ENCODE measurements at regions not wholly inside any gene's neighbourhood (a gene's known extent, or its start where the extent isn't known, plus 50 kb on each side); places are given as distances from the start of the nearest gene placed in this dataset.

GRCh38 chr10:23965880-23966279 is 243.1 kb upstream of the KIAA1217 start:
- Histone ChIP-seq H3K27ac (ENCODE audit: low read depth, low read length) (no peak overlapping the region), H2BK120ac (ENCODE audit: insufficient read depth, low read length, poor library complexity) (no peak overlapping the region), H3K18ac (ENCODE audit: low read length) (no peak overlapping the region), H3K27me3 (ENCODE audit: insufficient read depth, low read length) (no peaks in the 10 kb centered on the region), H4K91ac (ENCODE audit: low read depth, low read length) (no peak overlapping the region), H3K36me3 (ENCODE audit: control insufficient read depth in 1 of 2, insufficient read depth in 2 of 2, low read length in 2 of 2) (no peaks in the 10 kb centered on the region), H3K79me2 (ENCODE audit: control insufficient read depth, insufficient read depth, low read length, poor library complexity) (no peaks in the 10 kb centered on the region), H3K14ac (ENCODE audit: low read length) (no peak overlapping the region), H3K23ac (ENCODE audit: low read length) (no peak overlapping the region), H2BK12ac (ENCODE audit: low read length) (no peak overlapping the region), H4K12ac (ENCODE audit: low read depth, low read length) (no peak overlapping the region), H3K79me1 (ENCODE audit: low read length) (no peaks in the 10 kb centered on the region), H4K8ac (ENCODE audit: low read depth, low read length) (no peak overlapping the region), H3K4me3 (ENCODE audit: low read depth, low read length) (no peak overlapping the region), H2AFZ (ENCODE audit: insufficient read depth, low read length, poor library complexity) (no peak overlapping the region), H3K4me2 (ENCODE audit: low read length) (no peak overlapping the region), H3K4ac (ENCODE audit: low read depth, low read length) (no peak overlapping the region), H3K4me1 (ENCODE audit: control insufficient read depth in 1 of 2, insufficient read depth in 2 of 2, low read length in 2 of 2) (no peaks in the 10 kb centered on the region), H3K9me3 (ENCODE audit: insufficient read depth, low read depth, low read length) (no peaks in the 10 kb centered on the region), H2BK5ac (ENCODE audit: low read depth, low read length, poor library complexity) (no peak overlapping the region), H3K9ac (ENCODE audit: low read length) (no peak overlapping the region), H2AK5ac (ENCODE audit: low read length) (no peak overlapping the region)
- no CpG with 5 or more reads among the region's 1 CpG for WGBS (ENCODE audit: extremely low coverage, insufficient coverage, insufficient read length)
- DNase-seq: no peak

- Histone ChIP-seq H3K4ac (ENCODE audit: low read depth, low read length) (no peak overlapping the region), H3K9ac (ENCODE audit: low read length) (no peak overlapping the region), H4K12ac (ENCODE audit: low read depth, low read length) (no peak overlapping the region), H3K14ac (ENCODE audit: low read length) (no peak overlapping the region), H3K27ac (ENCODE audit: low read depth, low read length) (no peak overlapping the region), H3K4me3 (ENCODE audit: low read depth, low read length) (no peak overlapping the region), H4K91ac (ENCODE audit: low read depth, low read length) (no peak overlapping the region), H3K23ac (ENCODE audit: low read length) (no peak overlapping the region), H3K9me3 (ENCODE audit: insufficient read depth, low read depth, low read length) (no peaks in the 10 kb centered on the region), H3K79me2 (ENCODE audit: control insufficient read depth, insufficient read depth, low read length, poor library complexity) (no peaks in the 10 kb centered on the region), H2BK5ac (ENCODE audit: low read depth, low read length, poor library complexity) (no peak overlapping the region), H3K18ac (ENCODE audit: low read length) (no peak overlapping the region), H2AFZ (ENCODE audit: insufficient read depth, low read length, poor library complexity) (no peak overlapping the region), H3K36me3 (ENCODE audit: control insufficient read depth in 1 of 2, insufficient read depth in 2 of 2, low read length in 2 of 2) (no peaks in the 10 kb centered on the region), H3K4me1 (ENCODE audit: control insufficient read depth in 1 of 2, insufficient read depth in 2 of 2, low read length in 2 of 2) (no peaks in the 10 kb centered on the region), H2BK120ac (ENCODE audit: insufficient read depth, low read length, poor library complexity) (no peak overlapping the region), H4K8ac (ENCODE audit: low read depth, low read length) (no peak overlapping the region), H2BK12ac (ENCODE audit: low read length) (no peak overlapping the region), H3K4me2 (ENCODE audit: low read length) (no peak overlapping the region), H3K27me3 (ENCODE audit: insufficient read depth, low read length) (no peaks in the 10 kb centered on the region), H3K79me1 (ENCODE audit: low read length) (no peaks in the 10 kb centered on the region), H2AK5ac (ENCODE audit: low read length) (no peak overlapping the region)
- DNase-seq: no peak
- no CpG with 5 or more reads among the region's 3 CpGs for WGBS (ENCODE audit: extremely low coverage, insufficient coverage, insufficient read length)
Measured at GRCh38 chr10:23966504-23967051, 242.4 kb upstream of the KIAA1217 start.

- H3K23ac ChIP-seq (ENCODE audit: low read length): no peak overlapping the region
- H3K27ac ChIP-seq (ENCODE audit: low read depth, low read length): no peak overlapping the region
- H4K12ac ChIP-seq (ENCODE audit: low read depth, low read length): no peak overlapping the region
- no peaks in the 10 kb centered on the region for H3K27me3 ChIP-seq (ENCODE audit: insufficient read depth, low read length)
- H3K4ac ChIP-seq (ENCODE audit: low read depth, low read length): no peak overlapping the region
- H3K9ac ChIP-seq (ENCODE audit: low read length): no peak overlapping the region
- no peak overlapping the region for H2BK120ac ChIP-seq (ENCODE audit: insufficient read depth, low read length, poor library complexity)
- no peak for DNase-seq
- no peak overlapping the region for H2AK5ac ChIP-seq (ENCODE audit: low read length)
- no peak overlapping the region for H4K91ac ChIP-seq (ENCODE audit: low read depth, low read length)
- WGBS (ENCODE audit: extremely low coverage, insufficient coverage, insufficient read length): no CpG with 5 or more reads among the region's 4 CpGs
- H3K4me3 ChIP-seq (ENCODE audit: low read depth, low read length): no peak overlapping the region
- no peak overlapping the region for H2AFZ ChIP-seq (ENCODE audit: insufficient read depth, low read length, poor library complexity)
- H3K18ac ChIP-seq (ENCODE audit: low read length): no peak overlapping the region
- H3K36me3 ChIP-seq (ENCODE audit: control insufficient read depth in 1 of 2, insufficient read depth in 2 of 2, low read length in 2 of 2): no peaks in the 10 kb centered on the region
- H3K4me2 ChIP-seq (ENCODE audit: low read length): no peak overlapping the region
- no peaks in the 10 kb centered on the region for H3K79me2 ChIP-seq (ENCODE audit: control insufficient read depth, insufficient read depth, low read length, poor library complexity)
- H2BK5ac ChIP-seq (ENCODE audit: low read depth, low read length, poor library complexity): no peak overlapping the region
- no peaks in the 10 kb centered on the region for H3K4me1 ChIP-seq (ENCODE audit: control insufficient read depth in 1 of 2, insufficient read depth in 2 of 2, low read length in 2 of 2)
- H3K79me1 ChIP-seq (ENCODE audit: low read length): no peaks in the 10 kb centered on the region
- no peak overlapping the region for H2BK12ac ChIP-seq (ENCODE audit: low read length)
- H4K8ac ChIP-seq (ENCODE audit: low read depth, low read length): no peak overlapping the region
- no peaks in the 10 kb centered on the region for H3K9me3 ChIP-seq (ENCODE audit: insufficient read depth, low read depth, low read length)
- no peak overlapping the region for H3K14ac ChIP-seq (ENCODE audit: low read length)
Measured at GRCh38 chr10:23968301-23968700, 240.6 kb upstream of the KIAA1217 start.

- Histone ChIP-seq H3K18ac (ENCODE audit: low read length) (no peak overlapping the region), H3K27ac (ENCODE audit: low read depth, low read length) (no peak overlapping the region), H3K79me1 (ENCODE audit: low read length) (no peaks in the 10 kb centered on the region), H2BK5ac (ENCODE audit: low read depth, low read length, poor library complexity) (no peak overlapping the region), H3K9me3 (ENCODE audit: insufficient read depth, low read depth, low read length) (no peaks in the 10 kb centered on the region), H3K27me3 (ENCODE audit: insufficient read depth, low read length) (no peaks in the 10 kb centered on the region), H3K79me2 (ENCODE audit: control insufficient read depth, insufficient read depth, low read length, poor library complexity) (no peaks in the 10 kb centered on the region), H3K4me1 (ENCODE audit: control insufficient read depth in 1 of 2, insufficient read depth in 2 of 2, low read length in 2 of 2) (no peaks in the 10 kb centered on the region), H2BK12ac (ENCODE audit: low read length) (no peak overlapping the region), H3K14ac (ENCODE audit: low read length) (no peak overlapping the region), H2AFZ (ENCODE audit: insufficient read depth, low read length, poor library complexity) (no peak overlapping the region), H3K4me2 (ENCODE audit: low read length) (no peak overlapping the region), H3K4me3 (ENCODE audit: low read depth, low read length) (no peak overlapping the region), H3K23ac (ENCODE audit: low read length) (no peak overlapping the region), H4K8ac (ENCODE audit: low read depth, low read length) (no peak overlapping the region), H3K36me3 (ENCODE audit: control insufficient read depth in 1 of 2, insufficient read depth in 2 of 2, low read length in 2 of 2) (no peaks in the 10 kb centered on the region), H2BK120ac (ENCODE audit: insufficient read depth, low read length, poor library complexity) (no peak overlapping the region), H3K4ac (ENCODE audit: low read depth, low read length) (no peak overlapping the region), H4K12ac (ENCODE audit: low read depth, low read length) (no peak overlapping the region), H2AK5ac (ENCODE audit: low read length) (no peak overlapping the region), H4K91ac (ENCODE audit: low read depth, low read length) (no peak overlapping the region), H3K9ac (ENCODE audit: low read length) (no peak overlapping the region)
- no peak for DNase-seq
- WGBS (ENCODE audit: extremely low coverage, insufficient coverage, insufficient read length): no CpG with 5 or more reads among the region's 4 CpGs
Measured at GRCh38 chr10:23974746-23975272, 234.1 kb upstream of the KIAA1217 start.

Measured in trophoblast cell (in vitro differentiated cells and primary cell).